GM18951 (cell line): ENCODE measurements at regions not wholly inside any gene's neighbourhood (a gene's known extent, or its start where the extent isn't known, plus 50 kb on each side); places are given as distances from the start of the nearest gene placed in this dataset.
"Not testable (repeated sequence)": the region's sequence is repeated elsewhere in the genome, so short reads cannot be mapped to it uniquely, and the experiment has no call there.

Source experiments
- POLR2A ChIP-seq: IDR thresholded peaks from 4 replicates; pipeline ENCODE4 v1.6.1; 2011; ENCODE audit warnings: mild to moderate bottlenecking; ENCODE audit not compliant: insufficient read length, insufficient read depth; ENCODE audit errors: extremely low read depth
- in situ Hi-C: fragments of 300-500 bp; cut with MboI; formaldehyde crosslinking; loops from one replicate; pipeline ENCODE4 v1.12.0; 2022; ENCODE audit warnings: low sequenced_read_pairs, mixed read lengths, inconsistent platforms; ENCODE audit not compliant: unreplicated experiment

DNA sequence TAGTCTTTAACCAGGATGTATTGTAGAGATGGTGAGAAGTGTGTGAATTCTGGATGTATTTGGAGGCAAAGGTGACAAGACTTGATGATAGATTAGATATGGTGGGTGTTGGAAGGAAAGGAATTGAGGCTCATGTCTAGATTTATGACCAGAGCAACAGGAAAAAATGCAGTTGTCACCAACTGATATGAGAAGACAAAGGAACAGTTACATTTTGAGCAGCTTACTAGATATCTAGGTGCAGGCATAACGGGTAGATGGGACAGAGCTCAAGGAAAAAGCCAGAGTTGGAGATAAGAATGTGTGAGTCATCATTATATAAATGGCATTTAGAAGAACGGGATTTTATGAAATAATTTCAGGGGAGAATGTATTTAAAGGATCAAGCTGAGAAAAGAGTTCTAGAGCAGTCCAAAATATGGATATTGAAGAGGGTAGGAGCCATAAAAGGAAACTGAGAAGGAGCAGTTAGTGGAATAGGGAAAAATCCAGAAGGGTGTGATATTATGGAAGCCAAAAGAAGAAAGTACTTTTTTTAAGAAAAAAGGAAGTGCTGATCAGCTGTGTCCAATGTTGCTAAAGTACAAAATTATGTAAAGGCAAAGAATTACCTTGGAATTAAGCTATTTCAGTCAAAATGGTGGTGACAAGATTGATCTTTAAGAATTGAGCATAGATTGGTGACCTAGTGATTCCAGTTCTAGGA is 262.5 kb downstream of the CGGBP1 start:
- in situ Hi-C loops: no loop called here
- TF ChIP-seq POLR2A: no peak

DNA sequence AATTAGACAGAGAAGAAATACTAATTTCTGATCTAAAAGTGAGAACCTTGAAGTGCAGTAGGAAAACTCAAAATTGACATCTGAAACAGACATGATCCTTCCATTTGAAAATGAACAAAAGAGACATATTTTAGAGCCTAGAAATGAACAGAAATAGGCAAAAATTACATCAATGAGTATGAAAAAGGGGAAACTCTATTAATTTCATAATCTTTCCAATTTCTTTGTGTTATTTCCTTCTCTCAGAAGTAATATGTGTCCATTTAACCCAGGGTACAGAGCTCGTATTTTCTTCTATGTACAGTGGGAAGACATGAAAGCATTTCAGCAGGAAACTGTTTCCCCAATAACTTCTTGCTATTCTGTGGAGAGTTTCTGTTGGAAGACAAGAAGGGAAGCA is 263.1 kb downstream of the CGGBP1 start:
- TF ChIP-seq POLR2A: no peak
- in situ Hi-C loops: no loop called here

DNA sequence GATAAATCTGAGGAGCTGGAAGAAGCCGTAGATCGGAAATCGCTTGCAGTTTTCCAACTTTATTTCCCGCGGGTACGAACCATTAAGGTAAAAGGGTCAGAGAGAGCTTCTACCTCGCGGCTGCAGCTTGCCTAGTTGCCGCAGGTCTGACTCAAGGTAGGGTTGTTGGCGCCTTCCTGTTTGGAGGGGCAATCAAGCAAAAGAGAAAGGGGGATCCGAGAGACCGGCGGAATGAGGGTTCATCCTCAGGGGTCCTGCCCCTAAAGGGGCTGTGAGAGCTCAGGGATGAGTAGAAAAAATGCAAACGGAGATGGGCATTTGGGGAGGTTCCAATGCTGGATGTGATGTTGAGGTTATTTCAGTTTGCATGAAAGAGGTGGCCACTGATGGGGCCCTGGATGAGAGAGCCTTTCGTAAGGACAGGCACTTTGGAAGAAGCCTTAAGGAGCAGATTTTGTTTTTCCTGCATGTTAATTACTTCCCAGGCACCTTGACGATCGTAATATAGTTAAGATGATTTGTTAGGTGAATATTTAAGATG is 265.4 kb downstream of the CGGBP1 start:
- TF ChIP-seq POLR2A: no peak
- in situ Hi-C loops: no loop called here

DNA sequence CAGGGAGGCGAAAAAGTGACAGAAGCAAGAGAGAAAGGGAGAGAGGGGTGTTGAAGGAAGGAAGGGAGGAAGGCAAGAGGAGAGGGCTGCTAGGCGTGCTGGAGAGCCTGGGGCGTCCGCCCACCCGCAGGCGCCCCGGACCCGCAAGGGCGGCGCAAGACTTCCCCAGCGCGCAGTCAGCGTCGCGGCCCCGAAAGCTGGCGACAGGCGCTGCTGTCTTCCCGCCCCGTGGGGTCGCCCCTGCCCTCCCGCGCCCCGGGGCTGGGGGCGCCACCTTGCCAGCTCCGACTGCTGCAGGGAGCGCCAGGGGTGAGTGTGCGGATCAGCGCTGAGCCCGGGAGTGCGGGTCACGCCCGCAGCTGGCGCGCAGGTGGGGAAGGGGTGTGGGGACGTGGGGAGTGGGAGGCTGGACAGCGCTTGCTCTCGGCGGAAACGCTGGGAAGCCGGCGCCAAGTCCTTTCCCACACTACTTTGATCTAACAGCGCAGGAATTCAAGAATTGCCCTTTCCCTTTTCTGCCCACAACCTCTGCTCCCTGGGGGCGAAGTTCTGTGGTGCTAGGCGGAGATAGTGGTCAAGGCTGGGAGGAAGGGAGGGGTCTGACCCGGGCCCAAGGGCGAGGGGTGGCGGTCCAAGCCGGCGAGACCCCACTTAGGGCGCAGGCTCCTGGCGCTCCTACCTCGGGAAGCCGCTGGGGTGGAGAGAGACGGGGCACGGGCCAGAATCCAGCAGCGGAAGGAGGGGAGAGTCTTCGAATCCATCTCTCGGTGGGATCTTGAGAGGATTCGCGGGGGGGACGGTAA is 266.1 kb downstream of the CGGBP1 start, which contains the start of gene HTR1F:
TSS of gene HTR1F (plus strand) at position 173 of the 803 bp plus-strand sequence.
- in situ Hi-C loops: no loop called here
- no peak for TF ChIP-seq POLR2A

DNA sequence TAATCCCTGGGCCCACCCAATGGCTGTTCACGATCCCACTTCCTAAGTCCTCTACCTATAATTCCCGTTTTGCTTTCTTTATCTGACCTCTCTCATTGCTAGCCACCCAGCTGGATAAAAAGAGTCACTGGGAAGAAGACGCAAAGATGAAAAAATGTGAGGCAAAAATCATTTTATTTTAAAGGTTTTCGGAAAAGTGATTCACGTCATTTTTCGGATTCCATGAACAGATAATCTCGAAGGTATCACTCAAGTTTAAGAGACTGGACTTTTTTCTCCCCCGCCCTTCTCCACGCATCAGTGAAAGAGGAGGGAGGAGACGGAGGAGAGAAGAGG is 266.6 kb downstream of the CGGBP1 start:
- no peak for TF ChIP-seq POLR2A
- in situ Hi-C loops: no loop called here

DNA sequence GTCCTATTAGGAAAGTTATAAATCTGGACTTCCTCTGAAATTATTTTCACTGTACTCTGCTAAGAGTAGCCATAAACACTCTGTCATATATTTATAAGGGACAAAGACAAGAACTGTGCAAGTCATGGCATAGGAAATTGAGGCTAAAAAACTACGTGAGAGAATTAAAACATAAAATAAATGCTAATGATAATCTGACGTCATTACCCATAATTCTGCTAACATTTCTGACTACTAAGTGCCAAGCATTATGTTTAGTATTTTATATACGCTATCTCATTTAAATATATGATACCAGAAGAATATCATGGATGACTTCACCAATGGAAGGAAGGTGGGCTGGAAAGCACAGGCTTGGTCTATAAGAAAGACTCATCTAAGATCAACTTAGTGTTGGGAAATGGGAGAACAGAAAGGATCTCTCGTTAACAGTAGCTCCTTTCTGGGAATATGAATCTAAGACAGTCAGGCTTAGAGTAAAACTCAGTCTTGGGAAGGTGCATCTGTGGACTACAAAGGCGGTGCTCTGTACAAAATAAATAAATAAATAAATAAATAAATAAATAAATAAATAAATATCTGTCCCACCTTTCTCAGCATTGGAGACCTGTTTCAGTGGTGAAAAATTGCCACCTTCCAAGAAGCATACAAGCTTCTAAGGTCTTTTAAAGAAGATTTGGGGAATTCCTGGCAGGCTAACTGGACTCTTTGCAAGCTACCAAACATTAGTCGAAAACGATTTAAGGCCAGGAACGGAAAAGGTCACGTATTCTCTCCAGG is 267.4 kb downstream of the CGGBP1 start:
- in situ Hi-C loops: no loop called here

DNA sequence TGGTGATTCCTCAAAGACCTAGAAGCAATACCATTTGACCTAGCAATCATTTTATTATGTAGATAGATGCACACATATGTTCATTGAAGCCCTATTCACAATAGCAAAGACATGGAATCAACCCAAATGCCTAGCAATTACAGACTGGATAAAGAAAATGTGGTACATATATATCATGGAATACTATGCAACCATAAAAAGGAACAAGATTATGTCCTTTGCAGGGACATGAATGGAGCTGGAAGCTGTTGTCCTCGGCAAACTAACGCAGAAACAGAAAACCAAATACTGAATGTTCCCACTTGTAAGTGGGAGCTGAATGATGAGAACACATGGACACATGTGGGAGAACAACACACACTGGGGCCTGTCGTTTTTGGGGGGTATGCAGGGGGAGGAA is 269.8 kb downstream of the CGGBP1 start:
- in situ Hi-C loops: not testable (repeated sequence)

More for the DNA sequence above, 267.4 kb downstream of the CGGBP1 start:
- TF ChIP-seq POLR2A: no peak

DNA sequence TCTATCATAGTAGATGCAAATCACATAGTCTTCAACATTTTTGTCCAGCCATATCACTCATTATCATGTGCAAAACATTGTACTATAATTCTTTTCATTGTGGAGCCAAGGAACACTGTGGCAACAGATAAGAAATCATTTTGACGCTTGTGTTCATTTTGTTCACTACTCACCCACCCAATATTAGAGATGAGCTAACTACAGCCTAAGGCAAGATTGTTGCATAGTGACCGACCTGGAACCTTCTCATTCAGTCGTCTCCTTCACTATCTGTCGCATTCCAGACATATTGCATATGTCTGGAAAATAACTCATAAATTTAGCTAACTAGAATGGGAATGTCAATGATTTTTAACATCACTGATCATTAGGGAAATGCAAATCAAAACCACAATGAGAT is 270.3 kb downstream of the CGGBP1 start:
- in situ Hi-C loops: no loop called here
- TF ChIP-seq POLR2A: no peak

DNA sequence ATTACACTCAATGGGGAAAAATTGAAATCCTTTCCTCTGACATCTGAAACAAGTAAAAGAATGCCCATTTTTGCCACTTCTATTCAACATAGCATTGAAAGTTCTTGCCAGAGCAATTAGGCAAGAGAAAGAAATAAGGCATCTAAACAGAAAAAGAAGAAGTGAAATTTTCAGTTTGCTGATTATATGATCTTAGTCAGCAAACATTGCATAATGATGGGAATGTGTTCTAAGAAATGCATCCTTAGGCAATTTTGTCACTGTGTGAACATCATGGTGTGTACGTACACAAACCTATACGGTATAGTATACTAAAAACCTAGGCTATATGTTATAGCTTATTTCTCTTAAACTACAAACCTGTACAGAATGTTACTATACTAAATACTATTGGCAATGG is 278.0 kb downstream of the CGGBP1 start:
- in situ Hi-C loops: no loop called here
- no peak for TF ChIP-seq POLR2A

DNA sequence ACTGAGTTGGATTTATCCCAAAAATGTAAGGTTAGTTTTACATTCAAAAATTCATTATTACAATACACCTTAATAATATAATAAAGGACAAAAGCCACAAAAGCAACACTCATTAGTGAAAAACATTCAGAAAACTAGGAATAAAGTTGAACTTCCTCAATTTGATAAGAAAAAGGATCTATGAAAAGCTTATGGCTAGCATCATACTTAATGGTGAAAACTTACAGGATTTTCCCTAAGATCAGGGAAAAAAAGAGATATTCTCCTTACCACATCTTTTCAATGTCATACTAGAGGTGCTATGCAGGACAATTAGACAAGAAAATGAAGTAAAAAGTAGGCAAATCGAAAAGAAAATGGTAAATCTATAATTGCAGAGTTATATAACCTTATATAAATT is 279.9 kb downstream of the CGGBP1 start:
- TF ChIP-seq POLR2A: no peak
- in situ Hi-C loops: no loop called here

DNA sequence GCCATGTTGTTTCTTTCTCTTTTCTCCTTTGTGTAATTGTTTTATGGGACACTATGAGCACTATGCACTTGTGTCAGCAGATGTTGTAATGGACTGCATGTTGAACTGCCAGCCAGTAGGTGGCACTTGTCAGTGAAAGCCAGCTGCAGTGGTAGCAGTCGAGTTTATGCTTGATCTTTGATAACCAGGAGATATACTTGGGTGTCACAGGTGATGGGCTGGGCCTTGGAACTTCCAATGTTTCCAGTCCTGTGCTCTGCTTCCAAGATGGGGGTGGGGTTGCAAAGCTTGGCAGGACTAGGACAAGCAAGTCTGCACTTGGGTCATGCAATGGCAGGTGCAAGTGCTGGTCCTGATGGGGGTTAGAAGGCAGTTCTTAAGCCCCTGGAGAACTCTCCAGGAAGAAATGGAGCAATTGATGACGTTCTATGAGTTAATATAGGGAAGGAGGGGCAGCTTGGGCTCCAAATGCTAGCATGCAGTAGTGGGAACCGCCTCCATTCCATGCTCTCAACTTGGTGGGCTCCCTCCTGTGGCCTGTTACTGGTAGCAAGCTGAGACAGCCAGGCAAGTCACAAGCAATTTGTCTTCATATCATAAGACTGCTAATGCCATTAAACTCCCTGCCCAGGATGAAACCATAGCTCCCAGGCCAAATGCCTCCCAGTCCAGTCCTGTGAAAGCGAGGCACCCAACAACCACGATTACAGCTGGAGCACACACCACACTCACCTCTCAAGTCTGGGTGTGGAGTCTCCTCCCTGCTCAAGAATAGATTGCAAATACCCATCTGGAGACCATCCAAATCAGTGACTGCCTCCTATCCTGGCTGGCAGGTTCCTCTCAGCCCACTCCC is 287.2 kb downstream of the CGGBP1 start:
- TF ChIP-seq POLR2A: no peak
- in situ Hi-C loops: no loop called here

DNA sequence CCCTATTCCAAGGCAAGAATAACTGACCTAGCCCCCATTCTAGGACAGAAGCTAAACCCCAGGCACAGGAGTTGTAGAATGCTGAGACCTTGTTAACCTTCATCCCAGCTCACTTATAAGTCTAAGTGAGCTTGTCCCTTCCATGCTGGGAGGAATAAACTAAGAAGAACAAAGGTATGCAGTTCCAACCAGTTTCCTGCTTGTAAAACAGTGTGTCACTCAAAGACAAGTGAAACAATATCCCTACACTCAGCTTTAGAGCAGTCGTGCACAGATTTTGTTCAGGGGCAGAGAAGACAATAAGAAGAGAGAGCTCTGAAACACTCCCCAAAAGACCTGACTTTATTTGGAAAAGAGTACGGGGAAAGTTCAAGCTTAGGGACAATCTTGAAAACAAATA is 292.1 kb downstream of the CGGBP1 start:
- no peak for TF ChIP-seq POLR2A
- in situ Hi-C loops: no loop called here
